ENCODE measurements at regions not wholly inside any gene's neighbourhood (a gene's known extent, or its start where the extent isn't known, plus 50 kb on each side); places are given as distances from the start of the nearest gene placed in this dataset.

- TF ChIP-seq, protein P1, sequence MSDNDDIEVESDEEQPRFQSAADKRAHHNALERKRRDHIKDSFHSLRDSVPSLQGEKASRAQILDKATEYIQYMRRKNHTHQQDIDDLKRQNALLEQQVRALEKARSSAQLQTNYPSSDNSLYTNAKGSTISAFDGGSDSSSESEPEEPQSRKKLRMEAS (IDR thresholded peaks at IDR 0.05; ENCODE audit: insufficient read depth, insufficient read length) = no peak
- TF ChIP-seq CTCF (IDR thresholded peaks at IDR 0.05; ENCODE audit: extremely low read depth in 1 of 2, insufficient read depth in 1 of 2, low read depth in 1 of 2, low read length in 2 of 2) = no peak
- TF ChIP-seq EZH2 (IDR thresholded peaks at IDR 0.05; ENCODE audit: borderline replicate concordance, low read depth, low read length, severe bottlenecking) = no peak
- TF ChIP-seq MYC (IDR thresholded peaks at IDR 0.05; ENCODE audit: low read depth, low read length) = no peak
- TF ChIP-seq POLR2A (IDR thresholded peaks at IDR 0.05; ENCODE audit: low read depth, low read length) = no peak
Observed at GRCh38 chr9:75467142-75467541, 378.8 kb downstream of the OSTF1 start.
